GM19463 (cell line): ENCODE measurements at regions not wholly inside any gene's neighbourhood (a gene's known extent, or its start where the extent isn't known, plus 50 kb on each side); places are given as distances from the start of the nearest gene placed in this dataset.
"Not testable (repeated sequence)": the region's sequence is repeated elsewhere in the genome, so short reads cannot be mapped to it uniquely, and the experiment has no call there.

ENCODE experiments used
- ATAC-seq: cut with Tn5 transposase; IDR thresholded peaks from one replicate; pipeline ENCODE4 v1.9.1; 2021; ENCODE audit warnings: mild to moderate bottlenecking, moderate library complexity; ENCODE audit not compliant: unreplicated experiment

GRCh38 chr4:81745050-81745449 lies 273.3 kb upstream of the RASGEF1B start:
- ATAC-seq = no peak

GRCh38 chr4:81743731-81744435 lies 272.2 kb upstream of the RASGEF1B start:
- ATAC-seq = no peak

- ATAC-seq = no peak
Observed at GRCh38 chr4:81740487-81740886, 268.8 kb upstream of the RASGEF1B start.

- ATAC-seq = no peak
Observed at GRCh38 chr4:81738891-81739290, 267.2 kb upstream of the RASGEF1B start.

- ATAC-seq = no peak
Observed at GRCh38 chr4:81737865-81738559, 266.3 kb upstream of the RASGEF1B start.

GRCh38 chr4:81736324-81736723 lies 264.6 kb upstream of the RASGEF1B start:
- ATAC-seq = no peak

GRCh38 chr4:81732980-81733379 lies 261.3 kb upstream of the RASGEF1B start:
- ATAC-seq = no peak

GRCh38 chr4:81724925-81725329 lies 253.2 kb upstream of the RASGEF1B start:
- peak; percentile 100 for ATAC-seq

- ATAC-seq = no peak
Observed at GRCh38 chr4:81723927-81724587, 252.3 kb upstream of the RASGEF1B start.

GRCh38 chr4:81723019-81723884 lies 251.5 kb upstream of the RASGEF1B start:
- no peak for ATAC-seq

GRCh38 chr4:81722290-81722851 lies 250.7 kb upstream of the RASGEF1B start:
- ATAC-seq = no peak

- no peak for ATAC-seq
Observed at GRCh38 chr4:81715757-81716156, 244.1 kb upstream of the RASGEF1B start.

- ATAC-seq = not testable (repeated sequence)
Observed at GRCh38 chr4:81715357-81715756, 243.7 kb upstream of the RASGEF1B start.

GRCh38 chr4:81714291-81714690 lies 242.6 kb upstream of the RASGEF1B start:
- ATAC-seq = no peak

GRCh38 chr4:81712714-81713113 lies 241.0 kb upstream of the RASGEF1B start:
- no peak for ATAC-seq

GRCh38 chr4:81704461-81704860 lies 232.8 kb upstream of the RASGEF1B start:
- no peak for ATAC-seq

GRCh38 chr4:81700189-81700588 lies 228.5 kb upstream of the RASGEF1B start:
- no peak for ATAC-seq

GRCh38 chr4:81698538-81699296 lies 227.0 kb upstream of the RASGEF1B start:
- no peak for ATAC-seq

- no peak for ATAC-seq
Observed at GRCh38 chr4:81694176-81694913, 222.6 kb upstream of the RASGEF1B start.
